ENCODE measurements at regions not wholly inside any gene's neighbourhood (a gene's known extent, or its start where the extent isn't known, plus 50 kb on each side); places are given as distances from the start of the nearest gene placed in this dataset.
A peak's percentile ranks its signal among the peaks of the same experiment; 100 is the strongest.

- H3K27ac ChIP-seq (ENCODE audit: low read length): no peak overlapping the region
- H3K36me3 ChIP-seq (replicated peaks; ENCODE audit: low read depth, low read length): no peaks in the 10 kb centered on the region
- no peaks in the 10 kb centered on the region for H3K27me3 ChIP-seq (ENCODE audit: low read depth, low read length)
- no peak overlapping the region for H3K9ac ChIP-seq (ENCODE audit: low read length)
- TF ChIP-seq CTCF (IDR thresholded peaks at IDR 0.05; ENCODE audit: low read depth, low read length) (no peak), EZH2phosphoT487 (IDR thresholded peaks at IDR 0.05; ENCODE audit: low read depth) (no peak)
- H3K4me2 ChIP-seq (ENCODE audit: low read length): no peak overlapping the region
- peaks cover 3% of the 10 kb centered on the region; the same call in 1 of the 2 replicates for H3K4me1 ChIP-seq (ENCODE audit: low read length)
- no peaks in the 10 kb centered on the region for H3K79me2 ChIP-seq (ENCODE audit: low read length)
- H3K4me3 ChIP-seq (ENCODE audit: low read length): no peak overlapping the region
- H2AFZ ChIP-seq (ENCODE audit: low read depth, low read length): no peak overlapping the region
- no peaks in the 10 kb centered on the region for H4K20me1 ChIP-seq (ENCODE audit: insufficient read depth, low read length)
- no peaks in the 10 kb centered on the region for H3K9me3 ChIP-seq (ENCODE audit: insufficient read depth, low read length)
Measured at GRCh38 chr12:77687321-77687720, 143.4 kb upstream of the NAV3 start.

GRCh38 chr12:77686760-77687159, 143.9 kb upstream of the NAV3 start:
- Histone ChIP-seq H3K4me1 (ENCODE audit: low read length) (peaks cover 3% of the 10 kb centered on the region; the same call in 1 of the 2 replicates), H3K9ac (ENCODE audit: low read length) (no peak overlapping the region), H3K27me3 (ENCODE audit: low read depth, low read length) (no peaks in the 10 kb centered on the region), H3K79me2 (ENCODE audit: low read length) (no peaks in the 10 kb centered on the region), H3K36me3 (replicated peaks; ENCODE audit: low read depth, low read length) (no peaks in the 10 kb centered on the region), H3K9me3 (ENCODE audit: insufficient read depth, low read length) (no peaks in the 10 kb centered on the region), H2AFZ (ENCODE audit: low read depth, low read length) (no peak overlapping the region), H3K4me3 (ENCODE audit: low read length) (no peak overlapping the region), H3K4me2 (ENCODE audit: low read length) (no peak overlapping the region), H3K27ac (ENCODE audit: low read length) (no peak overlapping the region), H4K20me1 (ENCODE audit: insufficient read depth, low read length) (no peaks in the 10 kb centered on the region)
- TF ChIP-seq CTCF (IDR thresholded peaks at IDR 0.05; ENCODE audit: low read depth, low read length): peak; percentile 41; the same call in 1 of the 2 replicates
- no peak for TF ChIP-seq EZH2phosphoT487 (IDR thresholded peaks at IDR 0.05; ENCODE audit: low read depth)

GRCh38 chr12:77685901-77686300, 144.8 kb upstream of the NAV3 start:
- no peaks in the 10 kb centered on the region for H3K79me2 ChIP-seq (ENCODE audit: low read length)
- H3K4me2 ChIP-seq (ENCODE audit: low read length): no peak overlapping the region
- H4K20me1 ChIP-seq (ENCODE audit: insufficient read depth, low read length): no peaks in the 10 kb centered on the region
- no peak overlapping the region for H3K4me3 ChIP-seq (ENCODE audit: low read length)
- H3K36me3 ChIP-seq (replicated peaks; ENCODE audit: low read depth, low read length): no peaks in the 10 kb centered on the region
- no peak overlapping the region for H3K9ac ChIP-seq (ENCODE audit: low read length)
- no peak overlapping the region for H3K27ac ChIP-seq (ENCODE audit: low read length)
- TF ChIP-seq EZH2phosphoT487 (IDR thresholded peaks at IDR 0.05; ENCODE audit: low read depth) (no peak), CTCF (IDR thresholded peaks at IDR 0.05; ENCODE audit: low read depth, low read length) (no peak)
- no peaks in the 10 kb centered on the region for H3K9me3 ChIP-seq (ENCODE audit: insufficient read depth, low read length)
- H3K4me1 ChIP-seq (ENCODE audit: low read length): peaks cover 3% of the 10 kb centered on the region; the same call in 1 of the 2 replicates
- H3K27me3 ChIP-seq (ENCODE audit: low read depth, low read length): no peaks in the 10 kb centered on the region
- H2AFZ ChIP-seq (ENCODE audit: low read depth, low read length): no peak overlapping the region

GRCh38 chr12:77685112-77685511, 145.6 kb upstream of the NAV3 start:
- no peaks in the 10 kb centered on the region for H3K79me2 ChIP-seq (ENCODE audit: low read length)
- peaks cover 3% of the 10 kb centered on the region; the same call in 1 of the 2 replicates for H3K4me1 ChIP-seq (ENCODE audit: low read length)
- TF ChIP-seq CTCF (IDR thresholded peaks at IDR 0.05; ENCODE audit: low read depth, low read length): peak; percentile 77
- TF ChIP-seq EZH2phosphoT487 (IDR thresholded peaks at IDR 0.05; ENCODE audit: low read depth): no peak
- H3K27me3 ChIP-seq (ENCODE audit: low read depth, low read length): no peaks in the 10 kb centered on the region
- H4K20me1 ChIP-seq (ENCODE audit: insufficient read depth, low read length): no peaks in the 10 kb centered on the region
- no peak overlapping the region for H3K27ac ChIP-seq (ENCODE audit: low read length)
- no peak overlapping the region for H2AFZ ChIP-seq (ENCODE audit: low read depth, low read length)
- peak overlapping the region; percentile 7; the same call in 1 of the 2 replicates for H3K4me3 ChIP-seq (ENCODE audit: low read length)
- no peak overlapping the region for H3K9ac ChIP-seq (ENCODE audit: low read length)
- peak overlapping the region; percentile 41 for H3K4me2 ChIP-seq (ENCODE audit: low read length)
- H3K36me3 ChIP-seq (replicated peaks; ENCODE audit: low read depth, low read length): no peaks in the 10 kb centered on the region
- H3K9me3 ChIP-seq (ENCODE audit: insufficient read depth, low read length): no peaks in the 10 kb centered on the region
